HG03442 (cell line): ENCODE measurements at regions not wholly inside any gene's neighbourhood (a gene's known extent, or its start where the extent isn't known, plus 50 kb on each side); places are given as distances from the start of the nearest gene placed in this dataset.
A peak's percentile ranks its signal among the peaks of the same experiment; 100 is the strongest.

Experiments
- ATAC-seq: cut with Tn5 transposase; IDR thresholded peaks from one replicate; pipeline ENCODE4 v1.9.1; 2021; ENCODE audit warnings: mild to moderate bottlenecking, moderate library complexity; ENCODE audit not compliant: unreplicated experiment

GRCh38 chr18:67243799-67244587, 272.5 kb downstream of the DSEL start:
- ATAC-seq: peak; percentile 51

- ATAC-seq: no peak
These were observed 274.5 kb downstream of the DSEL start for GRCh38 chr18:67242001-67242400.

- no peak for ATAC-seq
These were observed 275.2 kb downstream of the DSEL start for GRCh38 chr18:67241299-67241698.

- ATAC-seq: no peak
These were observed 276.7 kb downstream of the DSEL start for GRCh38 chr18:67239826-67240225.

- ATAC-seq: no peak
These were observed 283.5 kb downstream of the DSEL start for GRCh38 chr18:67232991-67233390.

GRCh38 chr18:67232406-67232805, 284.1 kb downstream of the DSEL start:
- no peak for ATAC-seq

- ATAC-seq: no peak
These were observed 293.6 kb downstream of the DSEL start for GRCh38 chr18:67222887-67223286.

- ATAC-seq: no peak
These were observed 296.7 kb downstream of the DSEL start for GRCh38 chr18:67219821-67220220.

GRCh38 chr18:67218556-67218955, 298.0 kb downstream of the DSEL start:
- no peak for ATAC-seq

- ATAC-seq: peak; percentile 82
These were observed 298.9 kb downstream of the DSEL start for GRCh38 chr18:67217551-67218166.

GRCh38 chr18:67216846-67217245, 299.7 kb downstream of the DSEL start:
- ATAC-seq: no peak

- no peak for ATAC-seq
These were observed 300.8 kb downstream of the DSEL start for GRCh38 chr18:67215686-67216085.

- ATAC-seq: no peak
These were observed 304.9 kb downstream of the DSEL start for GRCh38 chr18:67211646-67212045.

GRCh38 chr18:67200665-67201064, 315.9 kb downstream of the DSEL start:
- no peak for ATAC-seq

- ATAC-seq: peak; percentile 95
These were observed 316.4 kb downstream of the DSEL start for GRCh38 chr18:67199993-67200617.

- ATAC-seq: no peak
These were observed 321.6 kb downstream of the DSEL start for GRCh38 chr18:67194886-67195285.

GRCh38 chr18:67192535-67192934, 324.0 kb downstream of the DSEL start:
- ATAC-seq: no peak

GRCh38 chr18:67183398-67183797, 333.1 kb downstream of the DSEL start:
- ATAC-seq: no peak

- no peak for ATAC-seq
These were observed 336.8 kb downstream of the DSEL start for GRCh38 chr18:67179726-67180125.

- ATAC-seq: no peak
These were observed 356.9 kb downstream of the DSEL start for GRCh38 chr18:67159662-67160061.

- ATAC-seq: no peak
These were observed 361.5 kb downstream of the DSEL start for GRCh38 chr18:67154979-67155378.

GRCh38 chr18:67151366-67151765, 365.2 kb downstream of the DSEL start:
- no peak for ATAC-seq
